ENCODE measurements at regions not wholly inside any gene's neighbourhood (a gene's known extent, or its start where the extent isn't known, plus 50 kb on each side); places are given as distances from the start of the nearest gene placed in this dataset.

DNA sequence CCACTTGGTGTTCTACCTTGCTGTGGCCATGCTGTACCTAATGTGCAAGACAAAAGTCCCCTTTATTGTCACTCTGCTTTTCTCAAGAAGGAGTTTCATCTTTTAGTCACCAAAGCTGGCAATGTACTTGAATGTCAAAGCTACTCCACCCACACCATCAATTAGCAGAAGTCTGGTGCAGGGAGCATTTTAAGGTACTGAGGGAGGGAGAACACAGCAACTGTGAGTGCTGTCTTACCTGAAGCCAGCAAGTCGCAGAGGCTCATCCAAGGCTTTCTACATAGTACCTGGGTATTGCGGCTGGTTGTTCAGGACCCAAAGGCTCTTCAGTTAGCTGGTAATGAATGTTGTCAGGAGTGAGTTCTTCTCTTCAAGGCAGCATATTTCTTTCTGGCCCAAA lies 820.4 kb downstream of the OTOL1 start:
- Histone ChIP-seq H3K4me2 (ENCODE audit: low read length) (no peak overlapping the region), H3K9me3 (ENCODE audit: insufficient read depth, low read length) (no peaks in the 10 kb centered on the region), H3K27ac (ENCODE audit: low read length) (no peak overlapping the region), H3K4me3 (ENCODE audit: low read length) (no peak overlapping the region), H3K79me2 (ENCODE audit: low read length) (no peaks in the 10 kb centered on the region), H4K20me1 (ENCODE audit: insufficient read depth, low read length) (no peaks in the 10 kb centered on the region), H2AFZ (ENCODE audit: low read depth, low read length) (no peak overlapping the region), H3K9ac (ENCODE audit: low read length) (no peak overlapping the region), H3K36me3 (replicated peaks; ENCODE audit: low read depth, low read length) (no peaks in the 10 kb centered on the region), H3K27me3 (ENCODE audit: low read depth, low read length) (no peaks in the 10 kb centered on the region), H3K4me1 (ENCODE audit: low read length) (no peaks in the 10 kb centered on the region)
- no peak for TF ChIP-seq EZH2phosphoT487 (IDR thresholded peaks at IDR 0.05; ENCODE audit: low read depth)
- TF ChIP-seq, protein P1, sequence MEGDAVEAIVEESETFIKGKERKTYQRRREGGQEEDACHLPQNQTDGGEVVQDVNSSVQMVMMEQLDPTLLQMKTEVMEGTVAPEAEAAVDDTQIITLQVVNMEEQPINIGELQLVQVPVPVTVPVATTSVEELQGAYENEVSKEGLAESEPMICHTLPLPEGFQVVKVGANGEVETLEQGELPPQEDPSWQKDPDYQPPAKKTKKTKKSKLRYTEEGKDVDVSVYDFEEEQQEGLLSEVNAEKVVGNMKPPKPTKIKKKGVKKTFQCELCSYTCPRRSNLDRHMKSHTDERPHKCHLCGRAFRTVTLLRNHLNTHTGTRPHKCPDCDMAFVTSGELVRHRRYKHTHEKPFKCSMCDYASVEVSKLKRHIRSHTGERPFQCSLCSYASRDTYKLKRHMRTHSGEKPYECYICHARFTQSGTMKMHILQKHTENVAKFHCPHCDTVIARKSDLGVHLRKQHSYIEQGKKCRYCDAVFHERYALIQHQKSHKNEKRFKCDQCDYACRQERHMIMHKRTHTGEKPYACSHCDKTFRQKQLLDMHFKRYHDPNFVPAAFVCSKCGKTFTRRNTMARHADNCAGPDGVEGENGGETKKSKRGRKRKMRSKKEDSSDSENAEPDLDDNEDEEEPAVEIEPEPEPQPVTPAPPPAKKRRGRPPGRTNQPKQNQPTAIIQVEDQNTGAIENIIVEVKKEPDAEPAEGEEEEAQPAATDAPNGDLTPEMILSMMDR (IDR thresholded peaks at IDR 0.05; ENCODE audit: low read depth, low read length): no peak

DNA sequence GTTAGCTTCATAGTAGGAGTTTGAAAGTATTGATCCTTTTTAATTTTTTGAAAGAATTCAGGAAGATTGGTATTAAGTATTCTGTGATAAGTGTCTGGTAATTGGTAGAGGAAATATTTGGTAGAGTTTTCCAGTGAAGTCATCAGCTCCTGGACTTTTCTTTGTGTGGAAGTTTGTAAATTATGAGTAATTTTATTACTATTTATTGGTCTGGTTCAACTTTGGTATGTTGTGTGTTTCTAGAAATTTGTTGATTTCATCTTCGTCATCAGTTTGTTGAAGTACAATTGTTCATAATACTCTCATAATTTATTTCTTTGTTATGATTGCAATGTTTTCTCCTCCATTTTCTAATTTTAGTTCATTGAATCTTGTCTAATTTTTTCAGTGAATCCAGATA lies 832.0 kb downstream of the OTOL1 start:
- Histone ChIP-seq H3K27ac (ENCODE audit: low read length) (no peak overlapping the region), H3K4me3 (ENCODE audit: low read length) (no peak overlapping the region), H2AFZ (ENCODE audit: low read depth, low read length) (no peak overlapping the region), H3K4me2 (ENCODE audit: low read length) (no peak overlapping the region), H4K20me1 (ENCODE audit: insufficient read depth, low read length) (no peaks in the 10 kb centered on the region), H3K27me3 (ENCODE audit: low read depth, low read length) (no peaks in the 10 kb centered on the region), H3K36me3 (replicated peaks; ENCODE audit: low read depth, low read length) (no peaks in the 10 kb centered on the region), H3K9me3 (ENCODE audit: insufficient read depth, low read length) (no peaks in the 10 kb centered on the region), H3K4me1 (ENCODE audit: low read length) (no peaks in the 10 kb centered on the region), H3K9ac (ENCODE audit: low read length) (no peak overlapping the region), H3K79me2 (ENCODE audit: low read length) (no peaks in the 10 kb centered on the region)
- TF ChIP-seq, protein P1 (IDR thresholded peaks at IDR 0.05; ENCODE audit: low read depth, low read length): no peak
- TF ChIP-seq EZH2phosphoT487 (IDR thresholded peaks at IDR 0.05; ENCODE audit: low read depth): no peak

GRCh38 chr3:162329514-162329913 lies 832.9 kb downstream of the OTOL1 start:
- TF ChIP-seq EZH2phosphoT487 (IDR thresholded peaks at IDR 0.05; ENCODE audit: low read depth): no peak
- TF ChIP-seq, protein P1 (IDR thresholded peaks at IDR 0.05; ENCODE audit: low read depth, low read length): no peak
- Histone ChIP-seq H3K9ac (ENCODE audit: low read length) (no peak overlapping the region), H3K27me3 (ENCODE audit: low read depth, low read length) (no peaks in the 10 kb centered on the region), H3K36me3 (replicated peaks; ENCODE audit: low read depth, low read length) (no peaks in the 10 kb centered on the region), H3K4me2 (ENCODE audit: low read length) (no peak overlapping the region), H2AFZ (ENCODE audit: low read depth, low read length) (no peak overlapping the region), H3K79me2 (ENCODE audit: low read length) (no peaks in the 10 kb centered on the region), H4K20me1 (ENCODE audit: insufficient read depth, low read length) (no peaks in the 10 kb centered on the region), H3K9me3 (ENCODE audit: insufficient read depth, low read length) (no peaks in the 10 kb centered on the region), H3K4me1 (ENCODE audit: low read length) (no peaks in the 10 kb centered on the region), H3K4me3 (ENCODE audit: low read length) (no peak overlapping the region), H3K27ac (ENCODE audit: low read length) (no peak overlapping the region)

- Histone ChIP-seq H2AFZ (ENCODE audit: low read depth, low read length) (no peak overlapping the region), H3K36me3 (replicated peaks; ENCODE audit: low read depth, low read length) (no peaks in the 10 kb centered on the region), H3K4me3 (ENCODE audit: low read length) (no peak overlapping the region), H3K9me3 (ENCODE audit: insufficient read depth, low read length) (no peaks in the 10 kb centered on the region), H3K4me1 (ENCODE audit: low read length) (no peaks in the 10 kb centered on the region), H3K79me2 (ENCODE audit: low read length) (no peaks in the 10 kb centered on the region), H3K9ac (ENCODE audit: low read length) (no peak overlapping the region), H3K4me2 (ENCODE audit: low read length) (no peak overlapping the region), H4K20me1 (ENCODE audit: insufficient read depth, low read length) (no peaks in the 10 kb centered on the region), H3K27me3 (ENCODE audit: low read depth, low read length) (no peaks in the 10 kb centered on the region), H3K27ac (ENCODE audit: low read length) (no peak overlapping the region)
- TF ChIP-seq EZH2phosphoT487 (IDR thresholded peaks at IDR 0.05; ENCODE audit: low read depth): no peak
- TF ChIP-seq, protein P1 (IDR thresholded peaks at IDR 0.05; ENCODE audit: low read depth, low read length): no peak
Observed at GRCh38 chr3:162332344-162332743, 835.7 kb downstream of the OTOL1 start.

Measured in OCI-LY3 (cell line).